IMR-90 (cell line): ENCODE measurements at regions not wholly inside any gene's neighbourhood (a gene's known extent, or its start where the extent isn't known, plus 50 kb on each side); places are given as distances from the start of the nearest gene placed in this dataset.

Experiments
- ATAC-seq: fragments of 200-7000 bp; cut with Tn5 transposase; 2 replicates; pipeline ENCODE4 v1.9.1; 2020; ENCODE audit warnings: low read depth, mild to moderate bottlenecking, moderate library complexity
- BruUV-seq: library from RNA; stranded (reverse); fragments of 400-500 nt; replicated peaks from 2 replicates; lab custom pipeline; 2021; lab: Mats Ljungman, UMichigan
- CTCF ChIA-PET: fragments of 300-600 bp; formaldehyde crosslinking; extraction: SDS; loops from one replicate; lab custom pipeline; 2021; ENCODE audit warnings: antibody characterized with exemption; lab: Yijun Ruan, JAX
- POLR2A ChIA-PET: fragments of 300-600 bp; sonication (Branson Sonifier 250); formaldehyde crosslinking; loops from one replicate; lab custom pipeline; 2022; ENCODE audit warnings: antibody characterized with exemption; ENCODE audit not compliant: unreplicated experiment; lab: Charles Lee
- DNase-seq: peaks from one replicate; pipeline ENCODE4 v3.0.0; 2013
- H2AFZ ChIP-seq: replicated peaks from 2 replicates; pipeline ENCODE3; 2013; ENCODE audit warnings: low read length, mild to moderate bottlenecking; ENCODE audit not compliant: poor library complexity
- H2AK5ac ChIP-seq: 2 replicates; pipeline ENCODE4 v1.6.1; 2013; ENCODE audit warnings: low read depth, low read length, inconsistent platforms
- H2AK9ac ChIP-seq: replicated peaks from 2 replicates; pipeline ENCODE3; 2013; ENCODE audit warnings: mild to moderate bottlenecking, low read depth, low read length, moderate library complexity; ENCODE audit not compliant: poor library complexity
- H2BK120ac ChIP-seq: 2 replicates; pipeline ENCODE4 v1.6.1; 2013; ENCODE audit warnings: low read depth, low read length, inconsistent platforms
- H2BK15ac ChIP-seq: 3 replicates; pipeline ENCODE4 v1.6.1; 2013; ENCODE audit warnings: low read depth, low read length, inconsistent platforms
- H2BK20ac ChIP-seq: 2 replicates; pipeline ENCODE4 v1.6.1; 2013; ENCODE audit warnings: low read depth, mild to moderate bottlenecking, inconsistent platforms, low read length, moderate library complexity
- H2BK5ac ChIP-seq: 2 replicates; pipeline ENCODE4 v1.6.1; 2013; ENCODE audit warnings: mild to moderate bottlenecking, low read depth, low read length, inconsistent platforms; ENCODE audit not compliant: poor library complexity, severe bottlenecking
- H3K14ac ChIP-seq: replicated peaks from 2 replicates; pipeline ENCODE4 v1.6.1; 2013; ENCODE audit warnings: low read depth, low read length, inconsistent platforms
- H3K18ac ChIP-seq: 2 replicates; pipeline ENCODE4 v1.6.1; 2013; ENCODE audit warnings: low read depth, low read length, control low read depth
- H3K23ac ChIP-seq: 2 replicates; pipeline ENCODE4 v1.6.1; 2013; ENCODE audit warnings: low read depth, low read length, inconsistent platforms
- H3K27ac ChIP-seq: 2 replicates; pipeline ENCODE4 v1.5.1; 2013; ENCODE audit warnings: mild to moderate bottlenecking, control low read depth, low read length; ENCODE audit not compliant: insufficient read depth
- H3K27me3 ChIP-seq: 2 replicates; pipeline ENCODE4 v1.6.1; 2013; ENCODE audit warnings: low read length; ENCODE audit not compliant: control insufficient read depth, insufficient read depth
- H3K36me3 ChIP-seq: 2 replicates; pipeline ENCODE4 v1.6.1; 2013; ENCODE audit warnings: low read length, mixed read lengths; ENCODE audit not compliant: control insufficient read depth, insufficient read depth
- H3K4ac ChIP-seq: 2 replicates; pipeline ENCODE4 v1.6.1; 2013; ENCODE audit warnings: low read depth, low read length, inconsistent platforms
- H3K4me1 ChIP-seq: 2 replicates; pipeline ENCODE4 v1.6.1; 2013; ENCODE audit warnings: low read length, mixed read lengths; ENCODE audit not compliant: control insufficient read depth, insufficient read depth
- H3K4me2 ChIP-seq: 2 replicates; pipeline ENCODE4 v1.6.1; 2013; ENCODE audit warnings: low read depth, mild to moderate bottlenecking, control low read depth, low read length, moderate library complexity
- H3K4me3 ChIP-seq: 2 replicates; pipeline ENCODE4 v1.5.1; 2013; ENCODE audit warnings: low read depth, mild to moderate bottlenecking, control low read depth, low read length, moderate library complexity; ENCODE audit not compliant: insufficient read depth
- H3K56ac ChIP-seq: 2 replicates; pipeline ENCODE4 v1.6.1; 2013; ENCODE audit warnings: low read length, inconsistent platforms; ENCODE audit not compliant: insufficient read depth; ENCODE audit errors: extremely low read depth
- H3K79me1 ChIP-seq, 2 experiments: 2 replicates each; pipeline ENCODE4 v1.6.1; 2013; ENCODE audit warnings: low read length in 2 of 2, inconsistent platforms in 1 of 2, low read depth in 1 of 2
- H3K9ac ChIP-seq: 2 replicates; pipeline ENCODE4 v1.6.1; 2013; ENCODE audit warnings: low read depth, low read length, control low read depth
- H3K9me1 ChIP-seq: 2 replicates; pipeline ENCODE4 v1.6.1; 2013; ENCODE audit warnings: low read length, inconsistent platforms; ENCODE audit not compliant: insufficient read depth
- H3K9me3 ChIP-seq: 2 replicates; pipeline ENCODE4 v1.6.1; 2013; ENCODE audit warnings: low read length; ENCODE audit not compliant: control insufficient read depth, insufficient read depth
- H4K20me1 ChIP-seq: 2 replicates; pipeline ENCODE4 v1.6.1; 2013; ENCODE audit warnings: low read length, inconsistent platforms; ENCODE audit not compliant: insufficient read depth
- H4K5ac ChIP-seq: 2 replicates; pipeline ENCODE4 v1.6.1; 2013; ENCODE audit warnings: mild to moderate bottlenecking, low read depth, low read length, control low read depth
- H4K8ac ChIP-seq, 2 experiments: 2 replicates each; pipeline ENCODE4 v1.6.1; 2013; ENCODE audit warnings: low read depth in 2 of 2, low read length in 2 of 2, control low read depth in 1 of 2, inconsistent platforms in 1 of 2
- H4K91ac ChIP-seq: 2 replicates; pipeline ENCODE4 v1.6.1; 2013; ENCODE audit warnings: low read depth, low read length, inconsistent platforms; ENCODE audit not compliant: insufficient read depth
- CEBPB ChIP-seq: IDR thresholded peaks from 2 replicates; pipeline ENCODE4 v1.6.1; 2012; ENCODE audit warnings: low read depth, low read length, improper control_type of control experiment
- FOS ChIP-seq: fragments of 150-350 bp; IDR thresholded peaks from 2 replicates; pipeline ENCODE4 v1.6.1; 2016; ENCODE audit warnings: low read depth, low read length
- MAZ ChIP-seq: IDR thresholded peaks from 2 replicates; pipeline ENCODE4 v1.6.1; 2012; ENCODE audit warnings: low read depth, mild to moderate bottlenecking, low read length, improper control_type of control experiment, moderate library complexity, borderline replicate concordance
- MXI1 ChIP-seq: IDR thresholded peaks from 2 replicates; pipeline ENCODE4 v1.6.1; 2012; ENCODE audit warnings: low read depth, mild to moderate bottlenecking, low read length, moderate library complexity, borderline replicate concordance
- POLR2A ChIP-seq: IDR thresholded peaks from 2 replicates; pipeline ENCODE4 v1.6.1; 2012; ENCODE audit warnings: mild to moderate bottlenecking, low read depth, low read length
- RAD21 ChIP-seq: IDR thresholded peaks from 2 replicates; pipeline ENCODE4 v1.6.1; 2012; ENCODE audit warnings: low read length, improper control_type of control experiment
- RCOR1 ChIP-seq: IDR thresholded peaks from 2 replicates; pipeline ENCODE4 v1.6.1; 2012; ENCODE audit warnings: mild to moderate bottlenecking, low read length, improper control_type of control experiment; ENCODE audit not compliant: insufficient replicate concordance
- SMC3 ChIP-seq: fragments of 150-350 bp; IDR thresholded peaks from 2 replicates; pipeline ENCODE4 v1.6.1; 2016; ENCODE audit warnings: low read depth, mild to moderate bottlenecking, antibody characterized with exemption, low read length, moderate library complexity
- WGBS, 2 experiments: methylation state at CpG; one replicate each; pipeline versions ENCODE4 v1.1.5 to v1.1.7; 2013; ENCODE audit warnings: missing lambda C conversion rate in 2 of 2; ENCODE audit not compliant: insufficient read length in 1 of 2; ENCODE audit errors: extremely low coverage in 2 of 2; 5-methylcytosine and 5-hydroxymethylcytosine counted together
- dilution Hi-C: fragments of 300-500 bp; cut with HindIII; formaldehyde crosslinking; loops from one replicate; pipeline ENCODE4 v1.14.3; 2018; ENCODE audit warnings: low sequenced_read_pairs; ENCODE audit not compliant: unreplicated experiment
- in situ Hi-C: fragments of 300-500 bp; cut with MboI; formaldehyde crosslinking; loops from 3 replicates; pipeline ENCODE4 v1.14.3; 2019; ENCODE audit warnings: low sequenced_read_pairs, inconsistent platforms, mixed read lengths
- intact Hi-C: fragments of 100-400 bp; cut with micrococcal nuclease; formaldehyde crosslinking; loops from 2 replicates; pipeline ENCODE4 v1.10.0; 2022

- in situ Hi-C loops = no loop called here
- no peaks in the 10 kb centered on the region for H3K27me3 ChIP-seq
- H3K4me1 ChIP-seq = no peaks in the 10 kb centered on the region
- H3K23ac ChIP-seq = no peak overlapping the region
- H4K8ac ChIP-seq = no peak overlapping the region
- no peak overlapping the region for H3K4ac ChIP-seq
- no peak overlapping the region for H3K56ac ChIP-seq
- H2BK5ac ChIP-seq = no peak overlapping the region
- no peaks in the 10 kb centered on the region for H3K79me1 ChIP-seq
- no peak overlapping the region for H3K18ac ChIP-seq
- no peak for ATAC-seq
- H3K4me3 ChIP-seq = no peak overlapping the region
- no peak overlapping the region for H4K5ac ChIP-seq
- no CpG with 5 or more reads among the region's 4 CpGs for WGBS, 2 experiments
- no peak overlapping the region for H3K27ac ChIP-seq
- H3K14ac ChIP-seq = no peak overlapping the region
- H3K9me1 ChIP-seq = no peaks in the 10 kb centered on the region
- no peaks in the 10 kb centered on the region for H4K20me1 ChIP-seq
- H2BK20ac ChIP-seq = no peak overlapping the region
- no peak overlapping the region for H3K4me2 ChIP-seq
- intact Hi-C loops = no loop called here
- H3K9me3 ChIP-seq = peaks cover 2% of the 10 kb centered on the region
- H2BK120ac ChIP-seq = no peak overlapping the region
- POLR2A ChIA-PET = no interaction called here
- CTCF ChIA-PET = no interaction called here
- H4K91ac ChIP-seq = no peak overlapping the region
- H2AK5ac ChIP-seq = no peak overlapping the region
- DNase-seq = no peak
- H3K9ac ChIP-seq = no peak overlapping the region
- TF ChIP-seq RAD21 = no peak
- no peak for TF ChIP-seq SMC3
- TF ChIP-seq POLR2A = no peak
- no peak for TF ChIP-seq MXI1
- TF ChIP-seq CEBPB = no peak
- no peak for TF ChIP-seq MAZ
- no peak for TF ChIP-seq FOS
- no peak for TF ChIP-seq RCOR1
- no peaks in the 10 kb centered on the region for H3K36me3 ChIP-seq
- no peak overlapping the region for H2BK15ac ChIP-seq
- H2AK9ac ChIP-seq = no peak overlapping the region
- dilution Hi-C loops = no loop called here
- no peak overlapping the region for H2AFZ ChIP-seq
- BruUV-seq = no TSS peak
Observed at GRCh38 chr9:106092083-106092482, 397.7 kb downstream of the TMEM38B start.
